Fibroblast of the aortic adventitia (primary cell): ENCODE measurements at regions not wholly inside any gene's neighbourhood (a gene's known extent, or its start where the extent isn't known, plus 50 kb on each side); places are given as distances from the start of the nearest gene placed in this dataset.

ENCODE experiments used
- DNase-seq: peaks from one replicate; pipeline ENCODE4 v3.0.0-alpha.2; 2010; ENCODE audit warnings: low read depth
- H3K4me3 ChIP-seq: 2 replicates; pipeline ENCODE4 v1.5.1; 2011; ENCODE audit warnings: low read depth, mild to moderate bottlenecking, control low read depth, low read length, moderate library complexity
- TF ChIP-seq, protein P1 (sequence below): IDR thresholded peaks from 2 replicates; pipeline ENCODE4 v1.5.1; 2011; ENCODE audit warnings: mild to moderate bottlenecking, low read length, control low read depth, inconsistent platforms; ENCODE audit not compliant: insufficient read depth

DNA sequence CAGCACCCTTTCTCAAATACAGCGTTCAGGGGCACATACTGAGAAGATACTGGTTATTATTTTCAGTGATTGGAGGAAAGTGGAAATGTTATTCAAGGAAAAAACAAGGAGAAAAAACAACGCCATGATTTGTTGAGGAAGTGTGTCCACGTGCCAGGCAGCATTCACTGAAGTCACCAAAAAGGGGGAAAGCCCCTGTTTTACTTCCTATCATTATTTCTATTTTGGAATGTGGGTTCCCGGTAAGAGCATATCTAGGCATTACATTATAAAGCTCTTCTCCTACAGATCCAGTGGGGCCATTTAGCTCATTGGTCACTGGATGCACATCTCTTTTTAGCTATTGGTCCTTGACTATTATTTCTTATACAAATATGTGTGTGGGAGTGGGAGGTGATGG, 518.7 kb downstream of the TXNL1 start:
- TF ChIP-seq, protein P1, sequence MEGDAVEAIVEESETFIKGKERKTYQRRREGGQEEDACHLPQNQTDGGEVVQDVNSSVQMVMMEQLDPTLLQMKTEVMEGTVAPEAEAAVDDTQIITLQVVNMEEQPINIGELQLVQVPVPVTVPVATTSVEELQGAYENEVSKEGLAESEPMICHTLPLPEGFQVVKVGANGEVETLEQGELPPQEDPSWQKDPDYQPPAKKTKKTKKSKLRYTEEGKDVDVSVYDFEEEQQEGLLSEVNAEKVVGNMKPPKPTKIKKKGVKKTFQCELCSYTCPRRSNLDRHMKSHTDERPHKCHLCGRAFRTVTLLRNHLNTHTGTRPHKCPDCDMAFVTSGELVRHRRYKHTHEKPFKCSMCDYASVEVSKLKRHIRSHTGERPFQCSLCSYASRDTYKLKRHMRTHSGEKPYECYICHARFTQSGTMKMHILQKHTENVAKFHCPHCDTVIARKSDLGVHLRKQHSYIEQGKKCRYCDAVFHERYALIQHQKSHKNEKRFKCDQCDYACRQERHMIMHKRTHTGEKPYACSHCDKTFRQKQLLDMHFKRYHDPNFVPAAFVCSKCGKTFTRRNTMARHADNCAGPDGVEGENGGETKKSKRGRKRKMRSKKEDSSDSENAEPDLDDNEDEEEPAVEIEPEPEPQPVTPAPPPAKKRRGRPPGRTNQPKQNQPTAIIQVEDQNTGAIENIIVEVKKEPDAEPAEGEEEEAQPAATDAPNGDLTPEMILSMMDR = no peak
- no peak for DNase-seq
- no peak overlapping the region for H3K4me3 ChIP-seq

DNA sequence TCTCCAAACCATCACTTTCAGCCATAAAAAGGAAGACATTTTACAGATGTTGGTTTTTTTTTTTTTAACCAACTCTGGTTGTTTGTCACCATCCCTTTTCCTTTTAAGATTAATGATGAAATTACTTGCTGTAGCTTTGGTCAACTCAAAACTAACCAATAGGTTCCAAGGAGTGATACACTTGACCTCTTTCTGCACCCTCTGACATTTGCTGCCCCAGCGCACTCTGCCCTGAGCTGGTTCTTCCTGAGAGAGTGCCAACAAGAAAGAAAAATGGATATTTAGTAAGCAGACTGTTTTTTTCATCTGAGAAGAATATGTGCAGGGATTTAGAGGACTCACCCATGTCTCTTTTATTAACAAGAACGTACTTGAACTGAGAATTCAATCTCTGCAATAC, 520.0 kb downstream of the TXNL1 start:
- DNase-seq = no peak
- TF ChIP-seq, protein P1 = no peak
- no peak overlapping the region for H3K4me3 ChIP-seq

DNA sequence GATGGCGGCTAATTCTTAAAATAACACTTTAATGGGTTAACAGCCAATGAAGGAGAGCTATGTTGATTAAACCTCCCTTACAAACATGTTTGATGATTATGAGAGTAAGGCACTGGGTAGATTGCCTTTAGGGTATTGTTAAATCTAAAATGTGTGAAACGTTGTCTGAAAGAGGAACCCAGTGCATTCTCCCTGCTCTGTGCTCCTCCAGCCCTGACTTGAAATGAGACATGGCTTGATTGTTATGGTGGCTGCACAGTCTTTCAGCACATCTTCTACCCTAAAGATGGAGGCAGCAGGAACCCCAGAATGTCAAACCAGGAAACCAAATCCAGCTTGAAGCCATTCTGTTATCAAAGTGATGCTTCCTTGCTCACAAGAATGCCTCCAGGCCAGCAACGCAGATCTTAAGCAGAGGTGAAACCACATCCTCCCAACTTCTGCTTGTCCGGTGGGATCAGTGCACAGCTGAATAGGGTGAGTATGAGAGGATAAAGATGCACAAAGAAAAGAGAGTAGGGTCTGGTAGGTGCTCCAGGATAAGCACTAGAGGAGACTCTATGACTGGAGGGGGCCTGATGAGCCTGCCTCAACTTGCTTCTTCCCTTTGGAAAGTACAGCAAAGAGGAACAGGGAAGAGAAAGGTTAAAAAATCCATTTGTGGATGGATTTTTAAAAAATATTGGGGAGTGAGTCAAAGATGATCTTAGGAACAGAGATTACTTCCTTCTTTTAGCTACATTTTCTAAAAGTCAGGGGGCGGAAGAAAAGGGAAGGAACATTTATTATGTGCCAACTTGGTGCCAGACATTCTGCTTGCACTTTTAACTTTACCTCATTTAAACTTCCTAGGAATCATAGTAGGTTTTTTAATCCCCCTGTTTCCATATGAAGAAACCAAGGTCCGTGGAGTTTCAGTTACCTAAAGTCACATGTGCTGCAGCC, 523.0 kb downstream of the TXNL1 start:
- no peak overlapping the region for H3K4me3 ChIP-seq
- TF ChIP-seq, protein P1 = no peak
- DNase-seq = no peak

DNA sequence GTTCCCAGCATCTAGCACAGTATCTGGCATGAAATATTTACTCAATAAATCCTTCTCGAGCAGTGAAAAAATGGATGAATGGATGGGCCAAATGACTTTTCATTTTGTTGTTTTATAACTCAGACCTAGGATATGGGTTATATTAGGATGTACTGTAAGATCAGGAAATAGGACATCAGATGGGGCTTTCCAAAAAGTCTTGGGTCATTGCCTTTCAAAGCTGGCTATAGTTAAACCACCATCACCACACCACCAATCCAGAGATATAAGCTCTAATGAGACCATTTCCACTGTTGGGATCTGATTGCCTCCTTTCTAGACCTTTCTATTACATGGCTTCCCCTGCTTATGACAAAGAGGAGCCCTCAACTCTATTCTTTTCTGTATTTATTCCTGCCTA, 525.0 kb upstream of the TCF4 start:
- H3K4me3 ChIP-seq = no peak overlapping the region
- TF ChIP-seq, protein P1 = no peak
- no peak for DNase-seq

DNA sequence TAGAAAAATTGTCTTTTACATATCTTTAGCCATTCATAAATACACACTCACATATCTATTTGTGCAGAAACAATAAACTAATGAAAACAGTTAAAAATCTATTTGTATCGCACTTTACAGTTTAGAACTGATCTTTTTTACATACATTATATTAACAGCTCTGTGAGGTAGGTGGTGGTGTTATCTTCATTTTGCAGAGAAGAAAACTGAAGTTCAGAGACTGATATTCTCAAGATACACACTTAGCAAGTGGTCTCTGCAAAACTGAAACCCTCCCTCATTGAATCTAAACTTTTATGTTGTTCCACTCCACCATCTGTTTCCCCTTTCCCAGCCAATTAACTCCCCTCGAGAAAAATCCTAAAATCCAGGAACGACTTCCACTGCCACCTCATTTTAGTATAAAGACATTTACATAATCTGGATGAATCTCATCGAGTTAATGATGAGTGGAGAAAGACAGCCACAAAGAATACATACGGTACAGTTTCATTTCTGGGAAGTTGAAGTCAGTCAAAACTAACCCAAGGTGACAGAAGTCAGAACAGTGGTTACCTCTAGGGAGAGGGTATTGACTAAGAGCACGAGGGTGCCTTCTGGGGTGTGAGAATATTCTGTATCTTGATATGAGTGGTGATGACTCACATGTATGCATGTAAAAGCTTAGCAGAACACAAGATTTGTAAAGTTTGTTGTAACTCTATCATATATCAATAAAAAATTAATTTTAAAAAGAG, 524.2 kb upstream of the TCF4 start:
- TF ChIP-seq, protein P1 = no peak
- H3K4me3 ChIP-seq = no peak overlapping the region
- peak; percentile 53 for DNase-seq

DNA sequence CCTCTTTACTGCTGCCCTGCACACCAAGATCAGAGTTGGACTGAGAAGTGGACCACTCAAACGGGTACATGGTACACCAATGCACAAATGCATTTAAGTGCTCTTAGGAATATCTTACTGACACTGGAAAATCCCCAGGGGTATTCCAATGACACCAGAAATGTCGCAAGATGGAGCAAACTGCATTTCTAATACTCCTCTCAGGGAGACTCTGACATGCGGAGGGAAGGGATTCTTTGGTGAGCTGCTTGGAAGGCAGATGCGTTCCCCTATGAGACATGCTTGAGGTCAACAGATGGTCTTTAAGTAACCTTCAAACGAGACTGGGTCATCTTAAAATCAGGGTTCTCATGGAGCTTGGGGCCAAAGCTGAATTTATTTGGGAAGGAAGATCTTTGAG, 521.8 kb upstream of the TCF4 start:
- no peak overlapping the region for H3K4me3 ChIP-seq
- TF ChIP-seq, protein P1 = no peak
- DNase-seq = no peak
